Kidney epithelial cell (primary cell): ENCODE measurements at regions not wholly inside any gene's neighbourhood (a gene's known extent, or its start where the extent isn't known, plus 50 kb on each side); places are given as distances from the start of the nearest gene placed in this dataset.
"Not testable (repeated sequence)": the region's sequence is repeated elsewhere in the genome, so short reads cannot be mapped to it uniquely, and the experiment has no call there.

Experiments
- DNase-seq: peaks from one replicate; pipeline ENCODE4 v3.0.0-alpha.2; 2010; ENCODE audit warnings: low read depth
- H3K27me3 ChIP-seq: 2 replicates; pipeline ENCODE4 v1.6.0; 2011; ENCODE audit warnings: low read length; ENCODE audit not compliant: control insufficient read depth, insufficient read depth
- H3K36me3 ChIP-seq: 2 replicates; pipeline ENCODE4 v1.5.1; 2011; ENCODE audit warnings: low read length; ENCODE audit not compliant: control insufficient read depth, insufficient read depth
- H3K4me3 ChIP-seq: 2 replicates; pipeline ENCODE4 v1.5.1; 2011; ENCODE audit warnings: low read depth, mild to moderate bottlenecking, control low read depth, low read length
- CTCF ChIP-seq: IDR thresholded peaks from 2 replicates; pipeline ENCODE4 v1.5.1; 2011; ENCODE audit warnings: mild to moderate bottlenecking, moderate library complexity, low read length, control low read depth, inconsistent platforms; ENCODE audit not compliant: insufficient read depth, poor library complexity, severe bottlenecking

- DNase-seq: no peak
Observed at GRCh38 chr4:57355101-57355665, 245.0 kb upstream of the IGFBP7 start.

GRCh38 chr4:57351731-57352130 lies 241.5 kb upstream of the IGFBP7 start:
- no peaks in the 10 kb centered on the region for H3K27me3 ChIP-seq
- H3K4me3 ChIP-seq: no peak overlapping the region
- DNase-seq: no peak
- no peaks in the 10 kb centered on the region for H3K36me3 ChIP-seq
- TF ChIP-seq CTCF: no peak

More at GRCh38 chr4:57355101-57355665, 245.0 kb upstream of the IGFBP7 start:
- H3K36me3 ChIP-seq: no peaks in the 10 kb centered on the region
- H3K27me3 ChIP-seq: no peaks in the 10 kb centered on the region
- no peak for TF ChIP-seq CTCF
- H3K4me3 ChIP-seq: no peak overlapping the region

GRCh38 chr4:57344296-57344695 lies 234.1 kb upstream of the IGFBP7 start:
- Histone ChIP-seq H3K27me3 (no peaks in the 10 kb centered on the region), H3K36me3 (no peaks in the 10 kb centered on the region), H3K4me3 (no peak overlapping the region)
- no peak for TF ChIP-seq CTCF
- DNase-seq: no peak

- Histone ChIP-seq H3K36me3 (no peaks in the 10 kb centered on the region), H3K4me3 (no peak overlapping the region), H3K27me3 (no peaks in the 10 kb centered on the region)
- TF ChIP-seq CTCF: no peak
- DNase-seq: peak; percentile 18
Observed at GRCh38 chr4:57342411-57342810, 232.2 kb upstream of the IGFBP7 start.

- H3K4me3 ChIP-seq, H3K36me3 ChIP-seq, H3K27me3 ChIP-seq, DNase-seq: not testable (repeated sequence)
Observed at GRCh38 chr4:57338861-57339260, 228.7 kb upstream of the IGFBP7 start.

GRCh38 chr4:57333684-57334083 lies 223.5 kb upstream of the IGFBP7 start:
- Histone ChIP-seq H3K4me3 (no peak overlapping the region), H3K36me3 (no peaks in the 10 kb centered on the region), H3K27me3 (no peaks in the 10 kb centered on the region)
- DNase-seq: no peak
- no peak for TF ChIP-seq CTCF
